Endothelial cell of umbilical vein (primary cell): ENCODE measurements at regions not wholly inside any gene's neighbourhood (a gene's known extent, or its start where the extent isn't known, plus 50 kb on each side); places are given as distances from the start of the nearest gene placed in this dataset.

Experiments
- BruUV-seq: library from RNA; stranded (reverse); fragments of 400-500 nt; replicated peaks from 2 replicates; lab custom pipeline; 2021; lab: Mats Ljungman, UMichigan
- CTCF ChIA-PET: fragments of 300-600, 350-600 bp; sonication (Branson Sonifier 250); formaldehyde crosslinking; loops from one replicate; lab custom pipeline; 2021; ENCODE audit warnings: antibody characterized with exemption, inconsistent platforms; lab: Charles Lee
- POLR2A ChIA-PET: fragments of 300-600, 350-600 bp; sonication (Branson Sonifier 250); formaldehyde crosslinking; loops from one replicate; lab custom pipeline; 2021; ENCODE audit warnings: antibody characterized with exemption, inconsistent platforms; lab: Charles Lee
- DNase-seq: peaks from one replicate; pipeline ENCODE4 v3.0.0-alpha.2; 2011; ENCODE audit warnings: low read depth, low spot score
- FAIRE-seq: peaks from 2 replicates; lab custom pipeline; 2011; peaks lifted over from hg19 to GRCh38; lab: Jason Lieb, UNC
- H2AFZ ChIP-seq: 2 replicates; pipeline ENCODE4 v1.6.0; 2012; ENCODE audit warnings: low read depth, low read length, control low read depth, inconsistent platforms
- H3K27ac ChIP-seq: 2 replicates; pipeline ENCODE4 v1.5.1; 2011; ENCODE audit warnings: low read depth, mild to moderate bottlenecking, control low read depth, low read length, moderate library complexity; ENCODE audit not compliant: insufficient read depth
- H3K27me3 ChIP-seq, 2 experiments: 2 replicates each; pipeline versions ENCODE4 v1.6.0 to v1.6.1; 2011; ENCODE audit warnings: low read length in 2 of 2, mixed read lengths in 1 of 2; ENCODE audit not compliant: control insufficient read depth in 2 of 2, insufficient read depth in 2 of 2
- H3K36me3 ChIP-seq, 2 experiments: 2 replicates in 1 of 2; 3 replicates in 1 of 2; pipeline ENCODE4 v1.5.1; 2011; ENCODE audit warnings: low read length in 2 of 2, mild to moderate bottlenecking in 1 of 2, moderate library complexity in 1 of 2; ENCODE audit not compliant: control insufficient read depth in 2 of 2, insufficient read depth in 2 of 2; ENCODE audit errors: extremely low read depth in 1 of 2
- H3K4me1 ChIP-seq: 3 replicates; pipeline ENCODE4 v1.5.1; 2011; ENCODE audit warnings: mild to moderate bottlenecking, low read length; ENCODE audit not compliant: control insufficient read depth, insufficient read depth; ENCODE audit errors: extremely low read depth
- H3K4me2 ChIP-seq: 2 replicates; pipeline ENCODE4 v1.6.1; 2011; ENCODE audit warnings: low read length, control low read depth, mixed read lengths; ENCODE audit not compliant: insufficient read depth
- H3K4me3 ChIP-seq, 3 experiments: fragments of 200-600 bp in 1 of 3; sonication (generic), shearing (Covaris generic) in 1 of 3; replicated peaks in 1 of 3; 2 replicates each; pipeline ENCODE4 v1.5.1; 2011 to 2016; ENCODE audit warnings: control low read depth in 3 of 3, low read length in 3 of 3, mild to moderate bottlenecking in 2 of 3, inconsistent platforms in 1 of 3, low read depth in 1 of 3, moderate library complexity in 1 of 3; ENCODE audit not compliant: insufficient read depth in 1 of 3
- H3K79me2 ChIP-seq: 2 replicates; pipeline ENCODE4 v1.6.0; 2012; ENCODE audit warnings: low read length, inconsistent platforms; ENCODE audit not compliant: control insufficient read depth, insufficient read depth
- H3K9ac ChIP-seq: replicated peaks from 2 replicates; pipeline ENCODE3; 2011; ENCODE audit warnings: low read length, control low read depth; ENCODE audit not compliant: insufficient read depth; ENCODE audit errors: extremely low read depth
- H3K9me1 ChIP-seq: replicated peaks from 3 replicates; pipeline ENCODE4 v1.6.0; 2011; ENCODE audit warnings: mild to moderate bottlenecking, low read length; ENCODE audit not compliant: control insufficient read depth, insufficient read depth; ENCODE audit errors: extremely low read depth
- H3K9me3 ChIP-seq: replicated peaks from 2 replicates; pipeline ENCODE4 v1.5.1; 2012; ENCODE audit warnings: low read length, inconsistent platforms; ENCODE audit not compliant: control insufficient read depth, insufficient read depth
- H4K20me1 ChIP-seq: replicated peaks from 2 replicates; pipeline ENCODE3; 2011; ENCODE audit warnings: mild to moderate bottlenecking, low read length; ENCODE audit not compliant: control insufficient read depth, insufficient read depth; ENCODE audit errors: extremely low read depth
- CTCF ChIP-seq, 2 donors: IDR thresholded peaks; 1 replicate in 1 of 2; 2 replicates in 1 of 2; pipeline ENCODE4 v1.5.1; 2011; ENCODE audit warnings: low read length in 2 of 2, mild to moderate bottlenecking in 2 of 2, moderate library complexity in 2 of 2, control low read depth in 1 of 2, inconsistent platforms in 1 of 2, low read depth in 1 of 2; ENCODE audit not compliant: insufficient read depth in 1 of 2; ENCODE audit errors: extremely low read depth in 1 of 2
- EZH2 ChIP-seq: IDR thresholded peaks from 2 replicates; pipeline ENCODE4 v1.6.1; 2012; ENCODE audit warnings: borderline replicate concordance, low read depth, mild to moderate bottlenecking, moderate library complexity, low read length, inconsistent platforms; ENCODE audit not compliant: severe bottlenecking
- FOS ChIP-seq: IDR thresholded peaks from 2 replicates; pipeline ENCODE4 v1.6.1; 2011; ENCODE audit warnings: mild to moderate bottlenecking, low read length, moderate library complexity, borderline replicate concordance; ENCODE audit not compliant: insufficient read depth
- GATA2 ChIP-seq: IDR thresholded peaks from 2 replicates; pipeline ENCODE4 v1.7.0; 2011; ENCODE audit warnings: low read depth, mild to moderate bottlenecking, moderate library complexity, mixed read lengths, low read length; ENCODE audit not compliant: insufficient read length, insufficient read depth
- JUN ChIP-seq: IDR thresholded peaks from 2 replicates; pipeline ENCODE4 v1.6.1; 2011; ENCODE audit warnings: borderline replicate concordance, low read depth; ENCODE audit not compliant: insufficient read length, insufficient read depth
- MAX ChIP-seq: IDR thresholded peaks from 2 replicates; pipeline ENCODE4 v1.6.1; 2011; ENCODE audit not compliant: insufficient read depth, insufficient read length
- MYC ChIP-seq: IDR thresholded peaks from one replicate; pipeline ENCODE4 v1.6.1; 2011; ENCODE audit warnings: mild to moderate bottlenecking, low read depth, low read length
- POLR2A ChIP-seq: IDR thresholded peaks from 2 replicates; pipeline ENCODE4 v1.6.1; 2012; ENCODE audit warnings: low read depth, mild to moderate bottlenecking, control low read depth, low read length
- POLR2AphosphoS5 ChIP-seq: IDR thresholded peaks from 2 replicates; pipeline ENCODE4 v1.6.1; 2012; ENCODE audit warnings: low read depth, mild to moderate bottlenecking, control low read depth, low read length, moderate library complexity; ENCODE audit not compliant: insufficient read depth
- dilution Hi-C: fragments of 300-500 bp; cut with MboI; formaldehyde crosslinking; loops from one replicate; pipeline ENCODE4 v1.15.0; 2019; ENCODE audit warnings: low sequenced_read_pairs; ENCODE audit not compliant: extremely low pct_ligation_motif_present
- intact Hi-C: fragments of 100-400 bp; cut with micrococcal nuclease; formaldehyde crosslinking; loops from one replicate; pipeline ENCODE4 v1.10.0; 2022

GRCh38 chr16:66294507-66294906, 72.0 kb upstream of the CDH5 start:
- H3K4me3 ChIP-seq: no peak overlapping the region

More at GRCh38 chr16:66294507-66294906, 72.0 kb upstream of the CDH5 start:
- intact Hi-C loops (no loop called here), dilution Hi-C loops (no loop called here)
- ChIA-PET CTCF (no interaction called here), POLR2A (no interaction called here)
- no TSS peak for BruUV-seq
- H3K4me1 ChIP-seq: no peaks in the 10 kb centered on the region
- H3K36me3 ChIP-seq: no peaks in the 10 kb centered on the region
- no peak overlapping the region for H3K9ac ChIP-seq
- no peaks in the 10 kb centered on the region for H3K79me2 ChIP-seq
- no peaks in the 10 kb centered on the region for H3K9me3 ChIP-seq
- no peak overlapping the region for H3K4me2 ChIP-seq
- H4K20me1 ChIP-seq: no peaks in the 10 kb centered on the region
- no peak for FAIRE-seq
- no peak for DNase-seq
- TF ChIP-seq POLR2A: no peak
- TF ChIP-seq MYC: no peak
- no peak for TF ChIP-seq CTCF (IDR thresholded peaks at IDR 0.05; ENCODE audit: extremely low read depth in 1 of 2, insufficient read depth in 1 of 2, low read depth in 1 of 2, low read length in 2 of 2)
- TF ChIP-seq JUN: no peak
- no peak for TF ChIP-seq POLR2AphosphoS5
- TF ChIP-seq EZH2: no peak
- no peak for TF ChIP-seq GATA2
- TF ChIP-seq FOS: no peak
- no peak for TF ChIP-seq MAX
- H3K27ac ChIP-seq: no peak overlapping the region
- H3K9me1 ChIP-seq: no peaks in the 10 kb centered on the region
- H3K27me3 ChIP-seq: peaks cover 0 to 3% of the 10 kb centered on the region in 2 experiments
- no peak overlapping the region for H2AFZ ChIP-seq
